ENCODE measurements at regions not wholly inside any gene's neighbourhood (a gene's known extent, or its start where the extent isn't known, plus 50 kb on each side); places are given as distances from the start of the nearest gene placed in this dataset.

- no peak for TF ChIP-seq SIN3A (IDR thresholded peaks at IDR 0.05; ENCODE audit: borderline replicate concordance, insufficient read depth, low read length)
- no peak for TF ChIP-seq FOXP2 (optimal IDR thresholded peaks at IDR 0.05; ENCODE audit: borderline replicate concordance, extremely low read depth, extremely low read length, insufficient read depth)
- TF ChIP-seq TAF1 (IDR thresholded peaks at IDR 0.05; ENCODE audit: borderline replicate concordance, insufficient read depth, low read length), result no peak
- TF ChIP-seq POLR2AphosphoS5 (IDR thresholded peaks at IDR 0.05; ENCODE audit: low read depth, low read length), result no peak
- TF ChIP-seq REST (IDR thresholded peaks at IDR 0.05; ENCODE audit: insufficient read depth in 1 of 2, low read depth in 2 of 2, low read length in 2 of 2), result no peak
Measured at GRCh38 chr14:101330416-101331140, 230.7 kb upstream of the DIO3 start.

GRCh38 chr14:101331141-101331525 lies 230.2 kb upstream of the DIO3 start:
- no peak for TF ChIP-seq TAF1 (IDR thresholded peaks at IDR 0.05; ENCODE audit: borderline replicate concordance, insufficient read depth, low read length)
- no peak for TF ChIP-seq REST (IDR thresholded peaks at IDR 0.05; ENCODE audit: insufficient read depth in 1 of 2, low read depth in 2 of 2, low read length in 2 of 2)
- TF ChIP-seq SIN3A (IDR thresholded peaks at IDR 0.05; ENCODE audit: borderline replicate concordance, insufficient read depth, low read length), result no peak
- no peak for TF ChIP-seq FOXP2 (optimal IDR thresholded peaks at IDR 0.05; ENCODE audit: borderline replicate concordance, extremely low read depth, extremely low read length, insufficient read depth)
- TF ChIP-seq POLR2AphosphoS5 (IDR thresholded peaks at IDR 0.05; ENCODE audit: low read depth, low read length), result no peak

GRCh38 chr14:101331661-101332169 lies 229.6 kb upstream of the DIO3 start:
- TF ChIP-seq SIN3A (IDR thresholded peaks at IDR 0.05; ENCODE audit: borderline replicate concordance, insufficient read depth, low read length), result no peak
- no peak for TF ChIP-seq REST (IDR thresholded peaks at IDR 0.05; ENCODE audit: insufficient read depth in 1 of 2, low read depth in 2 of 2, low read length in 2 of 2)

GRCh38 chr14:101332281-101332680 lies 229.0 kb upstream of the DIO3 start:
- TF ChIP-seq POLR2AphosphoS5 (IDR thresholded peaks at IDR 0.05; ENCODE audit: low read depth, low read length) (no peak), TAF1 (IDR thresholded peaks at IDR 0.05; ENCODE audit: borderline replicate concordance, insufficient read depth, low read length) (no peak), SIN3A (IDR thresholded peaks at IDR 0.05; ENCODE audit: borderline replicate concordance, insufficient read depth, low read length) (no peak), FOXP2 (optimal IDR thresholded peaks at IDR 0.05; ENCODE audit: borderline replicate concordance, extremely low read depth, extremely low read length, insufficient read depth) (no peak), REST (IDR thresholded peaks at IDR 0.05; ENCODE audit: insufficient read depth in 1 of 2, low read depth in 2 of 2, low read length in 2 of 2) (no peak)

All from PFSK-1 (cell line).